GM21825 (cell line): ENCODE measurements at regions not wholly inside any gene's neighbourhood (a gene's known extent, or its start where the extent isn't known, plus 50 kb on each side); places are given as distances from the start of the nearest gene placed in this dataset.
"Not testable (repeated sequence)": the region's sequence is repeated elsewhere in the genome, so short reads cannot be mapped to it uniquely, and the experiment has no call there.

ENCODE experiments used
- ATAC-seq: cut with Tn5 transposase; IDR thresholded peaks from one replicate; pipeline ENCODE4 v1.9.1; 2021; ENCODE audit warnings: mild to moderate bottlenecking, moderate library complexity; ENCODE audit not compliant: unreplicated experiment

- ATAC-seq, result no peak
These were observed 1693.4 kb downstream of the NCAM2 start for GRCh38 chr21:22691658-22692057.

DNA sequence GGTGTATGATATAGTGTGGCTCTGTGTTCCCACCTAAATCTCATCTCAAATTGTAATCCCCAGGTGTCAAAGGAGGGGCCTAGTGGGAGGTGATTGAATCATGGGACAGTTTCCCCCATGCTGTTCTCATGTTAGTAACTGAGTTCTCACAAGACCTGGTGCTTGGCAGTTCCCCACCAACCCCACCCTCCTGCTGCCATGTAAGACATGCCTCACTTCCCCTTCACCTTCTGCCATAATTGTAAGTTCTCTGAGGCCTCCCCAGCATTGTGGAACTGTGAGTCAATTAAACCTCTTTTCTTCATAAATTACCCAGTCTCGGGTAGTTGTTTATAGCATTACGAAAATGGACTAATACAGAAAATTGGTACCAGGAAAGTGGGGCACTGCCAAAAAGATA is 1705.3 kb downstream of the NCAM2 start:
- ATAC-seq, result no peak

GRCh38 chr21:22710721-22711120 is 1712.5 kb downstream of the NCAM2 start:
- ATAC-seq, result no peak

DNA sequence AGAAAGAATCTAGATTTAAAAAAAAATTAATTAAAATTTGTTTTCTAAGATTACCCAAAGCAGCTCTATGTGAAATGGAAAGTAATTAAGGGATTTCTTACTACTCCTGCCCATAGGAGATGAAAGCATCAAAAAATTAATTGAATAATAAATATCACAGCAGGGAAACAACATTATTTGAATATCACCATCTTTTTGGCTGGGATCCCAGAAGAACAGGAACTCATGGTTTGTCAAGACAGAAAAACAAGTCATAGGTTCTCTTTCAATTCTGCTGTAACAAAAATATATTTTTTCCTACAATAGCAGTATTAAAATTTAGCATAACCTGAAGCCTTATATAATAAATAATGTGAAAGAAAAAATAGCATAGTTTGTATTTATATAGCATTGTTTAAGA is 1713.4 kb downstream of the NCAM2 start:
- ATAC-seq, result no peak

DNA sequence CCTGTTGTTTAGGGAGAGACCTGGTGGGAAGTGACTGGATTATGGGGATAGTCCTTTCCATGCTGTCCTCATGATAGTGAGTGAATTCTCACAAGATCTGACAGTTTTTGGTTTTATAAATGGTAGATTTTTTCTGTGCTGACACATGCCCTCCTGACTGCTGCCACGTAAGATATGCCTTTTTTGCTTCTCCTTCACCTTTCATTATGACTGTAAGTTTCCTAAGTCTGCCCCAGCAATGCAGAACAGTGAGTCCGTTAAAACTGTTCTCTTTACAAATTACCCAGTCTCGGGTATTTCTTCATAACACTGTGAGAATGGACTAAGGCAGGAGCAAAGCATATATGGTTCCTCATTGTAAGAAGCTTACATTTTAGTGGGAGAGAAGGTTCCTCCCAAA is 1727.2 kb downstream of the NCAM2 start:
- no peak for ATAC-seq

DNA sequence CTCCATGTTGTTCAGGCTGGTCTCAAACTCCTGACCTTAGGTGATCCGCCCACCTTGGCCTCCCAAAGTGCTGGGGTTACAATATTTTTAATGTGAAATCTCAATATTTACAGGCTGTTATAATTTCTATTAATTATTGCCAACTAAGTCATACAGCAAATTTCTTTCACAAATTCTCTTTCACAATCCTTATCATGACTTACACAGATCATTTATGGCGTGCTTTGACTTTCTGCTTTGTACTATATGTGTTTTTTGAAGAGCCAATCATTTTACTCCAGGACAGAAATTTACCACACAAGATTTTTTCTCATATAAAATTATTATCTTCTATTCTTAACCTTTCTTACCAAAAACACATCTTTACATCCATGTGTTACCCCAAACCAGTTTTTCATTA is 1729.9 kb downstream of the NCAM2 start:
- ATAC-seq, result no peak

GRCh38 chr21:22743085-22743484 is 1744.9 kb downstream of the NCAM2 start:
- no peak for ATAC-seq

DNA sequence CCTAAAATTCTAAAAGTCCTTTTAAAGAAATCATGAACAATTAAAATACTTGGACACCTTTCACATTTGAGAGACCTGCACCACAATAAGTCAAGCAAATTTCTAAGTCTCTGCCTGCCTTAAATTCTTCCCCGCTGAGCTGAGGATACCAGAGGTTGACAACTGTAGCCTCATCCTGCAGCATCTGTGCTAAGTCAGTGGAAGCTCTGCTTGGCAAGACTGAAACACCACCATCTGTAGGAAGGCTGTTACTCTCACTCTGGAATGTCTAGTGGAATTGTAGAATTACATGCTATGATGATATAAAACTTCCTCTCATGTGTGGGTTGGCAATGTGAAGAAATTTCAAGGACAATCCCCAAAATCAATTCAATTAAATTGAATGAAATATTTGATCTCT is 1756.5 kb downstream of the NCAM2 start:
- no peak for ATAC-seq

DNA sequence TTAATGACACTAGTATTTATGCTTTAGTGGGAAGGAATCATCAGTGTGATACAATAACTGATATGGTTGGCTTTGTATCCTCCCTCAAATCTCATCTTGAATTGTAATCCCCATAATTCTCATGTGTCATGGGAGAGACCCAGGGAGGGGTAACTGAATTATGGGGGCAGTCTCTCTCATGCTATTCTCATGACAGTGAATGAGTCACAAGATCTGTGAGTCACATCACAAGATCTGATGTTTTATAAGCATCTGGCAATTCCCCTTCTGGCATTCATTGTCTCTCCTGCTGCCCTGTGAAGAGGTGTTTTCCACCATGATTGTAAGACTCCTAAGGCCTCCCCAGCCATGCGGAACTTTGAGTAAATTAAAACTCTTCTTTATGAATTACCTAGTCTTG is 1760.3 kb downstream of the NCAM2 start:
- no peak for ATAC-seq

GRCh38 chr21:22762463-22762862 is 1764.3 kb downstream of the NCAM2 start:
- no peak for ATAC-seq

DNA sequence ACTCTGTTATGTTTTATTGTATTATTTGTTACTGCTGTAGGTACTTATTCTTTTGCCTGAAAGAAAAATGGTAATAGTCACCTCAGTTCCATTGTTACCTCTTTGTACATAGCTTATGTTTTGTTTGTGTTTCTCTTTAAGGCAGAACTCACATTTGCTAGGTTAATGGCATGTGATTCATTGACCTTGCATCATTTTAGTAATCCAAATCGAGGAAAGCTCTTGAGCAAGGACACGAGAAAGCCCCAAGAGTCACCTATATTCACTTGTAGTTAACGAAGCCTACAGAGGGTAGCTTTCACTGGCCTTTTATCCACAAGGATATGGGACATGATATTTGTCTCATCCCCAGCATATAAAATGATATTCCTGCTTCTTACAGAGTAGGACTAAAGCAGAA is 1765.2 kb downstream of the NCAM2 start:
- ATAC-seq, result no peak

GRCh38 chr21:22764222-22764621 is 1766.0 kb downstream of the NCAM2 start:
- ATAC-seq, result no peak

DNA sequence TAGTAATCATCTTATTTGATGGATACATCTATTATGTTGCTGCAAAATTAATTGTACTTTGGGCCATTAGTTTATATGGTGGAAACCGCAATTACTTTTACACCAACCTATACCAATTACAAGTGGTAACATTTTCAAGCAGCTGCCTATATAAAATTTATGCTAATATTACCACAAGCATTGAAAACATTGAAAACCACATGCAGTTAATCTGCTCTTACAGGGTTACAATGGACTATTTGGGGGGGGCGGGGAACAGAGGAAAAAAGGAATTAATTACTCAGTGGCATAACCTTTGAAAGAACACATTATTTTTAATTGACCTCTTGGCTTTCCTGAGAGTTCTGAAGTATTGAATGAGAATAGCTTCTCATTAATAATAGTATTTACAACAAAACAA is 1793.2 kb downstream of the NCAM2 start:
- no peak for ATAC-seq

- ATAC-seq, result no peak
These were observed 1793.9 kb downstream of the NCAM2 start for GRCh38 chr21:22791986-22792560.

- ATAC-seq, result no peak
These were observed 1796.9 kb downstream of the NCAM2 start for GRCh38 chr21:22795091-22795490.

GRCh38 chr21:22795644-22796043 is 1797.4 kb downstream of the NCAM2 start:
- no peak for ATAC-seq

- no peak for ATAC-seq
These were observed 1797.9 kb downstream of the NCAM2 start for GRCh38 chr21:22796147-22796546.

GRCh38 chr21:22804151-22804550 is 1805.9 kb downstream of the NCAM2 start:
- ATAC-seq, result no peak

- no peak for ATAC-seq
These were observed 1808.1 kb downstream of the NCAM2 start for GRCh38 chr21:22806278-22806677.

DNA sequence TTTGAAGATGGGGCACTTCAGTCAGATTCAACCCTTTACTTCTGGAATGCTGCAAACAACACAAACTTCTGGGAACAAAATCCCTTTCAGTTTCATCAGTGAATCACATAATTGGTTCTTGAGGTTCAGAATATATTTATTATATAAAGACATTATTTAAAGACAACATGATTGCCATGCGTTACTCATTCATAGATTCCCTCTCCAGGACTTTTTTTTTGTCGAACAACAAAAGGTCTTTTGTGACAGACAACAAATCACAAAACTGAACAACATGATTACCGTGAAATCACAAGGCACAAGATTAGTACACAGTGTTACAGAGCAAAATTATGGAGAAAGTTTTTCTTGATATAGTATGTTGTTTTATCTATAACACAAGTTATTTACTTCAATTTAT is 1815.0 kb downstream of the NCAM2 start:
- ATAC-seq, result no peak

- not testable (repeated sequence) for ATAC-seq
These were observed 1820.7 kb downstream of the NCAM2 start for GRCh38 chr21:22818681-22819485.

DNA sequence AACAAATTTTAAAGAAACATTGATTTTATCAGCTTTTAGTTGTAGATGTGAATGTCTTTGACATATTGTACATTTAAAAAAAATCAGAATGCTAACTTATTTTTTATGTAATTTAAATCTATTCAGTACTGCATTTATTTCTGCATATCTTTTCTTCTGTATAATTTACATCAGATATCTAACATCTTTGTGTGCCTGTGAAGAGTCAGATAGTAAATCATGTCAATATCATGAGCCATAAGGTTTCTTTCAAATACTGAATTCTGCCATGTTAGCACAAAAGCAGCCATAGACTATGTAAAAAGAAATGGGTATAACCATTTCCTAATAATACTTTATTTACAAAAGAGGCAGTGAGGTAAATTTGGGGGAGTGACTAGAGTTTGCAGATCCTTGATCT is 1829.2 kb downstream of the NCAM2 start:
- ATAC-seq, result no peak

- ATAC-seq, result no peak
These were observed 1844.7 kb downstream of the NCAM2 start for GRCh38 chr21:22842875-22843274.
